Erythroblast (primary cell): ENCODE measurements at regions not wholly inside any gene's neighbourhood (a gene's known extent, or its start where the extent isn't known, plus 50 kb on each side); places are given as distances from the start of the nearest gene placed in this dataset.

Experiments used
- DNase-seq, 2 experiments: peaks; one replicate each; lab custom pipeline; 2025; lab: John Stamatoyannopoulos, UW
- GATA1 ChIP-seq: IDR thresholded peaks from 2 replicates; pipeline ENCODE4 v1.6.1; 2011; ENCODE audit warnings: low read depth, mild to moderate bottlenecking, control low read depth, low read length, moderate library complexity
- POLR2A ChIP-seq: IDR thresholded peaks from 2 replicates; pipeline ENCODE4 v1.6.1; 2011; ENCODE audit warnings: mild to moderate bottlenecking, low read length

DNA sequence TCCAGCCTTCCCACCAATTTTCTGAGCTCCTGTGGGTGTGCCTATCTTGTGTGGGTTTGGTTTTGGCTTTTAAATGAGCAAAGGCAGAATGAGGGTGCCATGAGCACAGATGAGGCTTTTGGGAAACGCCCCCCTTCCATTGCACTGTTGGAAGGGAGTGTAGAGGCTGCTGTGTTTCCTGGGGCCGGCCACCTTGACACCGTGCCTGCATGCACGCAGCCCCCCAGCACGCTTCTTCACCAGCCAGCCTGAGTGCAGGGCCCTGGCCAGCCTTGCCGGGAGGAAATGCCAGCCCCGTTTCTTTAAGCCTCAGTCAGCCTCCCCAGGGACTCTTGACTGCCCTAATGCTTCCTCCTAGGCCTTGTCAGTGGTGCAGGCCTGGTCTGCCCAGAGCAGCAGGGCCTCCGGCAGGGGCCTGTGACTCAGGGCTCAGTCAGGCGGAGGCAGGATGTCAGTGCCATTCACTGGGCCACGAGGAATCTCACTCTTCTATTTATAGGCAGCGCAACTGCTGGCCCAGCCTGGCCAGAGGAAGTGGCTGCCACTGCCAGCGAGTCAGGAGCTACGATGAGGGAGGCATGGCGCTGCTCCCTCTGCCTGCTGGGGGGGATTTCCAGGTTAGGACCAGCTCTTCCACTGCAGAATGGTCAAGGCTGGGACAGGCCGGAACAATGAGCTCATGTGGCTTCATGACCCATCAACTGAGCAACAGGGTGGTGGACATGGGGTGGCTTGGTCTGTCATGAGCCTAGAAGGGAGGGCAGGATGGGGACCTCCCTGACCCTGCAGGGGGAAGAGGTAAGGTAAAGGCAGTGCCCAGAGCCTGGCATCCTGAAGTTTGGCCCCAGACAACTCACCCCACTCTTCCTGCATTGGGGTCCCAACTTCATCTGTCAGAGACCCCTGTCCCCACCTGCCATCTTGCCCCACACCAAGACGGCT lies 205.2 kb downstream of the RAB11FIP4 start:
- TF ChIP-seq GATA1 (no peak), POLR2A (no peak)
- DNase-seq, result no peak

DNA sequence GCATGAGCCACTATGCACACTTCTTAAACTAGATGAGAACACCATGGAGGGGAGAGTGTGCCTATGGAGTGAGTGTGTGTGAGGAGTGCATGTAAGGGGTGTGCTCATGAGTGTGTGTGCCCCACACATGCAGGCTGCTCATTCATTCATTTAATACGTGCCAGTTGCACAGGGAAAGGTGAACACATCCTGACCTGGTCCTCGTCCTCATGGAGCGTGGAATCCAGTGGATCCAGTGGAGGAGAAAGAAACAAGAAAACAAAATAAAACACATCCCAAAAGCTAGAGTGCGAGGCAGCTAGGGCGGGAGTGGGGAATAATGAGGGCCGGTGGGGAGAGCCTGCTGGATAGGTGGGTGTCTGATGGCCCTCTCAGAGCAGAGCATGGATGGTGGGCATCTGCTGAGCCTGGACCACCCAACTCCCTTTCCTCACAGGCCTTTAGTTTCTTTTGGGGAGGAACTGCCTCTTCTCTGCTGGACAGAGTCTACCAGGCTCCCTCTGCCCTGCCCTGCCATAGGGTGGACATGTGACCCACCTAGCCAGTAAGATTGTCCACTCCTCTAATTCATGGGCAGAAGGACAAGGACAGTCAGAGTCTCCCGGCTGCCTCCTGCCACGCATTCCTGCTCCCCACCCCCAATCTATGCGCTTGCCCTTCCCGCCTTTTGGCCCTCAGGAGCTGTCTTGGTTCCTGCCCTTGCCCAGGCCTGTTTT lies 204.3 kb downstream of the RAB11FIP4 start:
- no peak for DNase-seq
- TF ChIP-seq POLR2A (no peak), GATA1 (no peak)

DNA sequence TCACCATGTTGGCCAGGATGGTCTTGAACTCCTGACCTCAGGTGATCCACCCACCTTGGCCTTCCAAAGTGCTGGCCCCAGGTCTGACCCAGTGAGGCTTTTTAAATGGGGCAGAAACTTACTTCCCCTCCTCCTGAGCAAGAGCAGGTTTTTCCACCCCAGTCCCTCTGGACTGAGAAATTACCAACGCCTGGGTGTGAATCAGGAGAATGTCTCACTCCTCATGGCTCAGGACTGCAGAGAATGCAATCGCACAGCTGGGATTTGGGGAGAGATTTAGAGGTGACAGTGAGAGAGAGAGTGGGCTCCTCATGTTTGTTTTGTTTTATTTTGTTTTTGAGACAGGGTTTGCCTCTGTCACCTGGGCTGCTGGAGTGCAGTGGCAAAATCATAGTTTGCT lies 203.6 kb downstream of the RAB11FIP4 start:
- TF ChIP-seq GATA1 (no peak), POLR2A (no peak)
- no peak for DNase-seq

DNA sequence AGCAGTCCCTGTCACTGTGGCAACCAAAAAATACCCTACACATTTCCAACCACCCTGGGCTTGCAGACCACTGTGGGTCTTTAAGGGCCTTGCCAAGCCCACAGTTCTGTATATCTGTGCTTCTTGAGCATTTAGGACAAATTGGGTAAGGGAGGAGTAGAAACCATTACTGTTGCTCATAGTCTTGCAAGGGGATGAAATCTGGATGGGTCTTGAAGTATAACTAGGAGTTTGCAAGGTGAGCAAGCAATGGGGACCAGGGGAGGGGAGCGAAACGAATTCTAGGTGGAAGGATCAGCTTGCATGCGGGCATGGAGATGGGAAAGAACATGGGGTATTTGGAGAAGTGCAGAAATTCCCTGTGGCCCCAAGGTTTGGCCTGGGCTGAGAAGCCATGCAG lies 202.9 kb downstream of the RAB11FIP4 start:
- DNase-seq, result no peak
- TF ChIP-seq POLR2A (no peak), GATA1 (no peak)

DNA sequence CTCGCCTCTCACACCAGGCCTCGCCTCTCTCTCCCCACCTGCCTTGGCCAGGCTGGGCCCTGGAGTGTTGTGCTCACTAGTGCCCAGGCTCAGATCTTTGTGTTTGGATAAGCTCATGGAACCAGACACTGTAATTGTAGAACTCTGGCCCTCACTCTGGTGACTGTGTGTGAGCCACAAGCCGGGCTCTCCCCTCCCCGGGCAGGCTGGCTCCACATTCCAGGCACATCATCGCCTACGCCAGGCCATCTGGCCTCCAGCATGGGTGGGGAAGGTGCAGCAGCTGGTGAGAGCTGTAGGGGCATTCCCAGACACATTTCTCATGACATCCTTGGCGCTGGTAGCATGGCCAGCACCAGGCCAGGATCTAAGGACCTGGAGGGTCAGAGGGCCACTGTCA lies 202.3 kb downstream of the RAB11FIP4 start:
- DNase-seq, result no peak
- TF ChIP-seq POLR2A (no peak), GATA1 (no peak)

DNA sequence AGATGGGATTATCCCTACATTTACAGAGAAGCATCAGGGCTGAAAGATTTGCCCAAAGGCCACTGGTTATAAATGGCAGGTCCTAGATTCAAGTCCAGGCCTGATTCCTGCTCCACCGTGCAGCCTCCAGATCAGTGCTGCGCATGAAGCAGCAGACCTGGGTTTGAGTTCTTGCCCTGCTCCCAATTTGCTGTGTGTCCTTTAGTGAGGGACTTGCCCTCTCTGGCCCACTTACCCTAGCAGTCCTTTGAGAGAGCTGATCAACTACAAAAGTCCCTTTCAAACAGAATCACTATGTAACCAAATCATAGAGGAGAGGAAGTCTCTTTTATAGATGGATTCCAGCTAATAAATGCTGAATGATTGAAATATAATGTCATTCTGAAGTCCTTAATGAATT lies 200.4 kb downstream of the RAB11FIP4 start:
- no peak for DNase-seq
- no peak for TF ChIP-seq POLR2A

DNA sequence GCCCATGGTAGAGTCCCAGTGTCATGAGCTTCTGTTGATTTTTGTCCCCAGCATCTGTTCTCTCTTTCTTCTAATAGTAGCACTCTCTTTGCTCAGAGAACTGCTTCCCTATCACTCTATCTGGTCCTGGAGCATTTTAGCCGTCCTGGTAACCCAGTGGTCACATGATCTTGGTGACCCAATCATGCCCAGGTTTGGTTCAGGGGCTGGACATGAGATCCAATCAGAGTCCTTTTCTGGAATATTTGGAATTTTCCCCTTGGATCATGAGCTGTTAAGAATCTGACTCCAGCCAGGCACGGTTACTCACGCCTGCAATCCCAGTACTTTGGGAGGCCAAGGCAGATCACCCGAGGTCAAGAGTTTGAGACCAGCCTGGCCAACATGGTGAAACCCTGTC lies 197.0 kb downstream of the RAB11FIP4 start:
- TF ChIP-seq GATA1 (no peak), POLR2A (no peak)
- DNase-seq, result no peak

DNA sequence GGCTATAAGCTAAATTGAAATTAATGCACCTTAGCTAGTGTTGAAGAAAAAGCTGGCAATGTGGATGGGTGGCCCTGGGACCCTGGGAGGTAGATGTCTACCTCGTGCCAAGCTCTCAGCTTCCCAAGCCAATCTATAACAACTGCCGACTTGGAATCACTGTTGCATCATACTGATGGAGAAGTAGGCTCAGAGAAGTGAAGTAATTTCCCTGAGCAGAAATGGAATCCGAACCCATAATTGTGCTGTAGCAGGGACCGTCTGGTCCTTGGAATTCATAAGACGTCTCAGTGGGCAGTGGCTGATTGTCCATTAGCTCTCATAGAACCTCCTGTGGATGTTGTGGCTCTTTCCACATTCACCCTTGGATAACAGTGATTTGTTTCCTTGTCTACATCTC lies 196.6 kb downstream of the RAB11FIP4 start:
- TF ChIP-seq POLR2A (no peak), GATA1 (no peak)
- DNase-seq, result no peak
